ENCODE measurements at regions not wholly inside any gene's neighbourhood (a gene's known extent, or its start where the extent isn't known, plus 50 kb on each side); places are given as distances from the start of the nearest gene placed in this dataset.
A peak's percentile ranks its signal among the peaks of the same experiment; 100 is the strongest.

- Mint-ChIP-seq H3K27me3 (peaks cover under 1% of the 10 kb centered on the region), H3K27ac (no peak overlapping the region), H3K36me3 (ENCODE audit: low read depth) (no peaks in the 10 kb centered on the region), H3K4me1 (peaks cover 9% of the 10 kb centered on the region), H3K4me3 (no peak overlapping the region), H3K9me3 (no peaks in the 10 kb centered on the region)
- POLR2A ChIA-PET, result interaction anchor here (0.6 to 0.8 kb wide), 2 partner anchors 46 to 394 kb away, joined by 3 to 4 read pairs; no protein-coding TSS in a partner anchor
- CTCF ChIA-PET, result no interaction called here
- DNase-seq, result no peak
Observed at GRCh38 chr3:31242026-31242960, 290.4 kb upstream of the STT3B start.

- ChIA-PET CTCF (no interaction called here), POLR2A (no interaction called here)
- no peak for DNase-seq
- H3K4me1 Mint-ChIP-seq, result peaks cover 35% of the 10 kb centered on the region
- no peaks in the 10 kb centered on the region for H3K36me3 Mint-ChIP-seq (ENCODE audit: low read depth)
- no peak overlapping the region for H3K27ac Mint-ChIP-seq
- no peaks in the 10 kb centered on the region for H3K9me3 Mint-ChIP-seq
- H3K27me3 Mint-ChIP-seq, result no peaks in the 10 kb centered on the region
- H3K4me3 Mint-ChIP-seq, result no peak overlapping the region
Observed at GRCh38 chr3:31244929-31245817, 287.6 kb upstream of the STT3B start.

GRCh38 chr3:31246293-31247062, 286.2 kb upstream of the STT3B start:
- Mint-ChIP-seq H3K9me3 (peaks cover 5% of the 10 kb centered on the region), H3K27ac (no peak overlapping the region), H3K4me1 (peaks cover 43% of the 10 kb centered on the region), H3K36me3 (ENCODE audit: low read depth) (peaks cover 6% of the 10 kb centered on the region), H3K4me3 (no peak overlapping the region), H3K27me3 (no peaks in the 10 kb centered on the region)
- ChIA-PET POLR2A (no interaction called here), CTCF (no interaction called here)
- DNase-seq, result no peak

GRCh38 chr3:31247063-31247447, 285.7 kb upstream of the STT3B start:
- ChIA-PET CTCF (no interaction called here), POLR2A (interaction anchor here (1.1 kb wide), 1 partner anchor 509 kb away, joined by 3 read pairs; no protein-coding TSS in a partner anchor)
- Mint-ChIP-seq H3K4me3 (no peak overlapping the region), H3K27ac (no peak overlapping the region), H3K36me3 (ENCODE audit: low read depth) (peaks cover 9% of the 10 kb centered on the region), H3K4me1 (peaks cover 42% of the 10 kb centered on the region), H3K9me3 (peaks cover 8% of the 10 kb centered on the region), H3K27me3 (no peaks in the 10 kb centered on the region)
- DNase-seq, result no peak

GRCh38 chr3:31247850-31248562, 284.7 kb upstream of the STT3B start:
- H3K4me3 Mint-ChIP-seq, result no peak overlapping the region
- POLR2A ChIA-PET, result interaction anchor here (0.9 to 1.1 kb wide), 2 partner anchors 284 to 508 kb away, joined by 3 read pairs; partner anchors contain the start of gene STT3B
- peaks cover 17% of the 10 kb centered on the region for H3K9me3 Mint-ChIP-seq
- H3K27me3 Mint-ChIP-seq, result no peaks in the 10 kb centered on the region
- no peak for DNase-seq
- H3K4me1 Mint-ChIP-seq, result peaks cover 50% of the 10 kb centered on the region
- H3K27ac Mint-ChIP-seq, result no peak overlapping the region
- peaks cover 19% of the 10 kb centered on the region for H3K36me3 Mint-ChIP-seq (ENCODE audit: low read depth)
- CTCF ChIA-PET, result no interaction called here

- Mint-ChIP-seq H3K27me3 (no peaks in the 10 kb centered on the region), H3K27ac (no peak overlapping the region), H3K9me3 (peaks cover 21% of the 10 kb centered on the region), H3K4me1 (peaks cover 56% of the 10 kb centered on the region), H3K36me3 (ENCODE audit: low read depth) (peaks cover 25% of the 10 kb centered on the region), H3K4me3 (no peak overlapping the region)
- POLR2A ChIA-PET, result interaction anchor here (0.9 kb wide), 1 partner anchor 284 kb away, joined by 3 read pairs; the partner anchor contains the start of gene STT3B
- CTCF ChIA-PET, result no interaction called here
- DNase-seq, result no peak
Observed at GRCh38 chr3:31248563-31248992, 284.1 kb upstream of the STT3B start.

- peaks cover 34% of the 10 kb centered on the region for H3K36me3 Mint-ChIP-seq (ENCODE audit: low read depth)
- peaks cover 65% of the 10 kb centered on the region for H3K4me1 Mint-ChIP-seq
- ChIA-PET CTCF (no interaction called here), POLR2A (interaction anchor here (1.1 to 2.3 kb wide), 2 partner anchors 30 to 283 kb away, joined by 3 to 10 read pairs; partner anchors contain the start of gene STT3B)
- peaks cover 30% of the 10 kb centered on the region for H3K9me3 Mint-ChIP-seq
- H3K27ac Mint-ChIP-seq, result no peak overlapping the region
- no peaks in the 10 kb centered on the region for H3K27me3 Mint-ChIP-seq
- DNase-seq, result no peak
- no peak overlapping the region for H3K4me3 Mint-ChIP-seq
Observed at GRCh38 chr3:31249545-31249944, 283.2 kb upstream of the STT3B start.

GRCh38 chr3:31250116-31250777, 282.5 kb upstream of the STT3B start:
- Mint-ChIP-seq H3K4me1 (peaks cover 69% of the 10 kb centered on the region), H3K27me3 (no peaks in the 10 kb centered on the region), H3K27ac (peak overlapping the region; percentile 23), H3K9me3 (peaks cover 30% of the 10 kb centered on the region), H3K4me3 (no peak overlapping the region), H3K36me3 (ENCODE audit: low read depth) (peaks cover 34% of the 10 kb centered on the region)
- no peak for DNase-seq
- ChIA-PET POLR2A (interaction anchor here (1.1 to 2.3 kb wide), 2 partner anchors 31 to 282 kb away, joined by 3 to 10 read pairs; partner anchors contain the start of gene STT3B), CTCF (no interaction called here)

- Mint-ChIP-seq H3K4me3 (no peak overlapping the region), H3K36me3 (ENCODE audit: low read depth) (peaks cover 35% of the 10 kb centered on the region), H3K9me3 (peaks cover 30% of the 10 kb centered on the region), H3K4me1 (peaks cover 69% of the 10 kb centered on the region), H3K27ac (peak overlapping the region; percentile 6), H3K27me3 (no peaks in the 10 kb centered on the region)
- ChIA-PET CTCF (no interaction called here), POLR2A (interaction anchor here (1.0 to 2.3 kb wide), 3 partner anchors 24 to 283 kb away, joined by 3 to 10 read pairs (median 9); partner anchors contain the start of gene STT3B)
- DNase-seq, result no peak
Observed at GRCh38 chr3:31251083-31251482, 281.6 kb upstream of the STT3B start.

- CTCF ChIA-PET, result interaction anchor here (0.6 kb wide), 1 partner anchor 1049 kb away, joined by 4 read pairs; no protein-coding TSS in a partner anchor
- no peak for DNase-seq
- POLR2A ChIA-PET, result interaction anchor here (1.3 to 1.9 kb wide), 4 partner anchors 15 to 279 kb away, joined by 3 to 9 read pairs (median 4); no protein-coding TSS in a partner anchor
- peak overlapping the region; percentile 11 for H3K4me3 Mint-ChIP-seq
- H3K9me3 Mint-ChIP-seq, result peaks cover 30% of the 10 kb centered on the region
- H3K4me1 Mint-ChIP-seq, result peaks cover 69% of the 10 kb centered on the region
- peak overlapping the region; percentile 72 for H3K27ac Mint-ChIP-seq
- no peaks in the 10 kb centered on the region for H3K27me3 Mint-ChIP-seq
- H3K36me3 Mint-ChIP-seq (ENCODE audit: low read depth), result peaks cover 39% of the 10 kb centered on the region
Observed at GRCh38 chr3:31252216-31253185, 280.2 kb upstream of the STT3B start.

Data from activated CD4-positive, alpha-beta memory T cell treated with anti-CD3 and anti-CD28 coated beads, Interleukin-2, amount 10 ng/mL, durations not matched to agents 7 days and 5 days (primary cell).